Stimulated activated naive CD8-positive, alpha-beta T cell treated with anti-CD3 and anti-CD28 coated beads, Interleukin-15, Interleukin-2, amounts not matched to agents 100 U/mL and 50 U/mL, for 24 hours (primary cell): ENCODE measurements at regions not wholly inside any gene's neighbourhood (a gene's known extent, or its start where the extent isn't known, plus 50 kb on each side); places are given as distances from the start of the nearest gene placed in this dataset.

Experiments used
- ATAC-seq: fragments of 150-1000 bp; cut with Tn5 transposase; one replicate; pipeline ENCODE4 v1.10.0; 2021
- DNase-seq: peaks from one replicate; pipeline ENCODE4 v3.0.0; 2021

- DNase-seq, result no peak
- ATAC-seq, result no peak
These were observed 700.2 kb downstream of the KCNJ2 start for GRCh38 chr17:70869402-70870085.

- DNase-seq, result no peak
- ATAC-seq, result no peak
These were observed 702.0 kb downstream of the KCNJ2 start for GRCh38 chr17:70871180-70871818.

GRCh38 chr17:70872103-70872502, 702.8 kb downstream of the KCNJ2 start:
- ATAC-seq, result no peak
- no peak for DNase-seq

- DNase-seq (no peak), ATAC-seq (no peak)
These were observed 706.5 kb downstream of the KCNJ2 start for GRCh38 chr17:70875729-70876310.

- DNase-seq (no peak), ATAC-seq (no peak)
These were observed 709.5 kb downstream of the KCNJ2 start for GRCh38 chr17:70878879-70879278.

GRCh38 chr17:70879401-70879800, 710.1 kb downstream of the KCNJ2 start:
- no peak for ATAC-seq
- no peak for DNase-seq

- ATAC-seq, result no peak
- no peak for DNase-seq
These were observed 711.8 kb downstream of the KCNJ2 start for GRCh38 chr17:70881093-70881492.

GRCh38 chr17:70882504-70882903, 713.2 kb downstream of the KCNJ2 start:
- no peak for ATAC-seq
- no peak for DNase-seq

- ATAC-seq, result no peak
These were observed 717.3 kb downstream of the KCNJ2 start for GRCh38 chr17:70886648-70887047.

GRCh38 chr17:70888324-70888723, 719.0 kb downstream of the KCNJ2 start:
- ATAC-seq (no peak), DNase-seq (no peak)

More at GRCh38 chr17:70886648-70887047, 717.3 kb downstream of the KCNJ2 start:
- DNase-seq, result no peak

- DNase-seq (no peak), ATAC-seq (no peak)
These were observed 722.0 kb downstream of the KCNJ2 start for GRCh38 chr17:70891306-70891705.

GRCh38 chr17:70892527-70892926, 723.2 kb downstream of the KCNJ2 start:
- no peak for ATAC-seq

GRCh38 chr17:70896843-70897242, 727.5 kb downstream of the KCNJ2 start:
- ATAC-seq (no peak), DNase-seq (no peak)

More at GRCh38 chr17:70892527-70892926, 723.2 kb downstream of the KCNJ2 start:
- DNase-seq, result no peak

GRCh38 chr17:70897446-70897845, 728.1 kb downstream of the KCNJ2 start:
- ATAC-seq (no peak), DNase-seq (no peak)

GRCh38 chr17:70901870-70902269, 732.5 kb downstream of the KCNJ2 start:
- ATAC-seq (no peak), DNase-seq (no peak)

GRCh38 chr17:70905796-70906195, 736.5 kb downstream of the KCNJ2 start:
- DNase-seq, result no peak

GRCh38 chr17:70906808-70907207, 737.5 kb downstream of the KCNJ2 start:
- no peak for DNase-seq
- ATAC-seq, result no peak

More at GRCh38 chr17:70905796-70906195, 736.5 kb downstream of the KCNJ2 start:
- ATAC-seq, result no peak

GRCh38 chr17:70912716-70913485, 743.6 kb downstream of the KCNJ2 start:
- no peak for ATAC-seq
- no peak for DNase-seq

- ATAC-seq (no peak), DNase-seq (no peak)
These were observed 747.1 kb downstream of the KCNJ2 start for GRCh38 chr17:70916469-70916868.

GRCh38 chr17:70919241-70919640, 749.9 kb downstream of the KCNJ2 start:
- DNase-seq (no peak), ATAC-seq (no peak)

- ATAC-seq, result no peak
- no peak for DNase-seq
These were observed 751.1 kb downstream of the KCNJ2 start for GRCh38 chr17:70920416-70920815.

- ATAC-seq (no peak), DNase-seq (no peak)
These were observed 752.9 kb downstream of the KCNJ2 start for GRCh38 chr17:70922268-70922667.

- DNase-seq (no peak), ATAC-seq (no peak)
These were observed 755.4 kb downstream of the KCNJ2 start for GRCh38 chr17:70924776-70925175.
